MM.1S (cell line): ENCODE measurements at regions not wholly inside any gene's neighbourhood (a gene's known extent, or its start where the extent isn't known, plus 50 kb on each side); places are given as distances from the start of the nearest gene placed in this dataset.

Source experiments
- CTCF ChIP-seq: fragments of 300-600 bp; sonication (generic); IDR thresholded peaks from 2 replicates; pipeline ENCODE4 v1.5.1; 2016; ENCODE audit warnings: antibody characterized with exemption, low read length, mixed read lengths
- EZH2 ChIP-seq: fragments of 300-600 bp; sonication (generic); optimal IDR thresholded peaks from 2 replicates; pipeline ENCODE3; 2017; ENCODE audit warnings: low read depth, mild to moderate bottlenecking, antibody characterized with exemption, low read length, mixed read lengths

GRCh38 chr1:216809649-216810048 is 86.4 kb upstream of the ESRRG start:
- TF ChIP-seq CTCF, result no peak
- TF ChIP-seq EZH2, result no peak
